GM21526 (cell line): ENCODE measurements at regions not wholly inside any gene's neighbourhood (a gene's known extent, or its start where the extent isn't known, plus 50 kb on each side); places are given as distances from the start of the nearest gene placed in this dataset.
A peak's percentile ranks its signal among the peaks of the same experiment; 100 is the strongest.
"Not testable (repeated sequence)": the region's sequence is repeated elsewhere in the genome, so short reads cannot be mapped to it uniquely, and the experiment has no call there.

ENCODE experiments used
- ATAC-seq: cut with Tn5 transposase; IDR thresholded peaks from one replicate; pipeline ENCODE4 v1.9.1; 2021; ENCODE audit warnings: moderate library complexity; ENCODE audit not compliant: unreplicated experiment, low FRiP score

GRCh38 chr6:134647861-134648260 lies 302.0 kb downstream of the ALDH8A1 start:
- no peak for ATAC-seq

- ATAC-seq, result no peak
Observed at GRCh38 chr6:134642819-134643218, 307.1 kb downstream of the ALDH8A1 start.

GRCh38 chr6:134642279-134642678 lies 307.6 kb downstream of the ALDH8A1 start:
- ATAC-seq, result no peak

- peak; percentile 80 for ATAC-seq
Observed at GRCh38 chr6:134640975-134641429, 308.9 kb downstream of the ALDH8A1 start.

- ATAC-seq, result no peak
Observed at GRCh38 chr6:134640229-134640628, 309.7 kb downstream of the ALDH8A1 start.

GRCh38 chr6:134637847-134638437 lies 312.0 kb downstream of the ALDH8A1 start:
- ATAC-seq, result no peak

GRCh38 chr6:134637282-134637681 lies 312.6 kb downstream of the ALDH8A1 start:
- no peak for ATAC-seq

- no peak for ATAC-seq
Observed at GRCh38 chr6:134636186-134636799, 313.6 kb downstream of the ALDH8A1 start.

- ATAC-seq, result no peak
Observed at GRCh38 chr6:134634966-134635365, 314.9 kb downstream of the ALDH8A1 start.

GRCh38 chr6:134634466-134634865 lies 315.4 kb downstream of the ALDH8A1 start:
- ATAC-seq, result no peak

- ATAC-seq, result not testable (repeated sequence)
Observed at GRCh38 chr6:134632982-134633940, 315.3 kb upstream of the SGK1 start.

- ATAC-seq, result no peak
Observed at GRCh38 chr6:134632024-134632423, 314.1 kb upstream of the SGK1 start.

- ATAC-seq, result no peak
Observed at GRCh38 chr6:134631398-134631924, 313.5 kb upstream of the SGK1 start.

GRCh38 chr6:134630508-134631121 lies 312.7 kb upstream of the SGK1 start:
- no peak for ATAC-seq

GRCh38 chr6:134628154-134628553 lies 310.2 kb upstream of the SGK1 start:
- ATAC-seq, result no peak

GRCh38 chr6:134627707-134628106 lies 309.8 kb upstream of the SGK1 start:
- ATAC-seq, result no peak

- ATAC-seq, result no peak
Observed at GRCh38 chr6:134626589-134626988, 308.7 kb upstream of the SGK1 start.

- no peak for ATAC-seq
Observed at GRCh38 chr6:134626086-134626485, 308.2 kb upstream of the SGK1 start.

GRCh38 chr6:134624781-134625180 lies 306.9 kb upstream of the SGK1 start:
- no peak for ATAC-seq

- ATAC-seq, result no peak
Observed at GRCh38 chr6:134623401-134623800, 305.5 kb upstream of the SGK1 start.
